H9 (cell line): ENCODE measurements at regions not wholly inside any gene's neighbourhood (a gene's known extent, or its start where the extent isn't known, plus 50 kb on each side); places are given as distances from the start of the nearest gene placed in this dataset.

Source experiments
- DNase-seq: peaks from one replicate; pipeline ENCODE4 v3.0.0-alpha.2; 2017
- H2AFZ ChIP-seq: one replicate; pipeline ENCODE4 v1.6.1; 2013; ENCODE audit warnings: mild to moderate bottlenecking, low read length, control low read depth, moderate library complexity
- H2AK5ac ChIP-seq: 2 replicates; pipeline ENCODE4 v1.6.1; 2013; ENCODE audit warnings: low read length, control low read depth, mixed read lengths; ENCODE audit not compliant: insufficient read length
- H2BK120ac ChIP-seq: one replicate; pipeline ENCODE4 v1.6.1; 2013; ENCODE audit warnings: low read depth, mild to moderate bottlenecking, low read length, control low read depth, inconsistent platforms; ENCODE audit not compliant: poor library complexity, severe bottlenecking
- H2BK12ac ChIP-seq: 2 replicates; pipeline ENCODE4 v1.6.1; 2013; ENCODE audit warnings: low read length, control low read depth, mixed read lengths, low read depth; ENCODE audit not compliant: insufficient read length
- H2BK15ac ChIP-seq: 2 replicates; pipeline ENCODE4 v1.6.1; 2013; ENCODE audit warnings: low read depth, low read length, control low read depth
- H2BK20ac ChIP-seq: one replicate; pipeline ENCODE4 v1.6.1; 2013; ENCODE audit warnings: low read depth, mild to moderate bottlenecking, low read length, control low read depth, inconsistent platforms; ENCODE audit not compliant: poor library complexity, severe bottlenecking
- H2BK5ac ChIP-seq: 2 replicates; pipeline ENCODE4 v1.6.1; 2013; ENCODE audit warnings: low read length, control low read depth, mixed read lengths; ENCODE audit not compliant: insufficient read length
- H3K14ac ChIP-seq: 2 replicates; pipeline ENCODE4 v1.6.1; 2013; ENCODE audit warnings: low read length, control low read depth; ENCODE audit not compliant: insufficient read depth
- H3K18ac ChIP-seq: 2 replicates; pipeline ENCODE4 v1.6.1; 2013; ENCODE audit warnings: low read depth, mild to moderate bottlenecking, mixed read lengths, low read length, control low read depth; ENCODE audit not compliant: insufficient read length
- H3K23ac ChIP-seq: 2 replicates; pipeline ENCODE4 v1.6.1; 2013; ENCODE audit warnings: low read length, control low read depth, mixed read lengths, low read depth; ENCODE audit not compliant: insufficient read length
- H3K23me2 ChIP-seq: 2 replicates; pipeline ENCODE4 v1.6.1; 2013; ENCODE audit warnings: low read depth, mild to moderate bottlenecking, mixed read lengths, low read length, control low read depth; ENCODE audit not compliant: insufficient read length, poor library complexity, severe bottlenecking
- H3K27ac ChIP-seq: 2 replicates; pipeline ENCODE4 v1.5.1; 2013; ENCODE audit warnings: low read length, control low read depth, mixed read lengths, low read depth; ENCODE audit not compliant: insufficient read length
- H3K27me3 ChIP-seq: 2 replicates; pipeline ENCODE4 v1.6.1; 2013; ENCODE audit warnings: low read length, control low read depth, inconsistent platforms; ENCODE audit not compliant: insufficient read depth
- H3K4ac ChIP-seq: 2 replicates; pipeline ENCODE4 v1.6.1; 2013; ENCODE audit warnings: low read depth, mild to moderate bottlenecking, control low read depth, inconsistent platforms, low read length, moderate library complexity
- H3K4me1 ChIP-seq: 2 replicates; pipeline ENCODE4 v1.6.1; 2013; ENCODE audit warnings: low read length, control low read depth, inconsistent platforms; ENCODE audit not compliant: insufficient read depth
- H3K4me2 ChIP-seq: 2 replicates; pipeline ENCODE4 v1.6.1; 2013; ENCODE audit warnings: low read length, control low read depth, mixed read lengths; ENCODE audit not compliant: insufficient read length, insufficient read depth
- H3K56ac ChIP-seq: 2 replicates; pipeline ENCODE4 v1.6.1; 2013; ENCODE audit warnings: low read depth, mild to moderate bottlenecking, mixed read lengths, low read length, control low read depth; ENCODE audit not compliant: insufficient read length
- H3K79me1 ChIP-seq: 2 replicates; pipeline ENCODE4 v1.6.1; 2013; ENCODE audit warnings: low read depth, mild to moderate bottlenecking, moderate library complexity, low read length, control low read depth, inconsistent platforms; ENCODE audit not compliant: insufficient read depth, poor library complexity, severe bottlenecking
- H3K79me2 ChIP-seq: 2 replicates; pipeline ENCODE4 v1.6.1; 2013; ENCODE audit warnings: low read length, control low read depth, inconsistent platforms; ENCODE audit not compliant: insufficient read depth
- H3K9ac ChIP-seq: 2 replicates; pipeline ENCODE4 v1.6.1; 2013; ENCODE audit warnings: low read length, control low read depth, mixed read lengths; ENCODE audit not compliant: insufficient read length; ENCODE audit errors: extremely low read depth
- H3K9me3 ChIP-seq: one replicate; pipeline ENCODE4 v1.6.1; 2013; ENCODE audit warnings: low read depth, low read length, inconsistent platforms; ENCODE audit not compliant: control insufficient read depth
- H3T11ph ChIP-seq: one replicate; pipeline ENCODE4 v1.6.1; 2013; ENCODE audit warnings: mild to moderate bottlenecking, low read length, control low read depth, inconsistent platforms
- H4K20me1 ChIP-seq: one replicate; pipeline ENCODE4 v1.6.1; 2013; ENCODE audit not compliant: control insufficient read depth, insufficient read length, insufficient read depth
- H4K5ac ChIP-seq: 2 replicates; pipeline ENCODE4 v1.6.1; 2013; ENCODE audit warnings: low read depth, mild to moderate bottlenecking, mixed read lengths, low read length, control low read depth; ENCODE audit not compliant: insufficient read length
- H4K8ac ChIP-seq: replicated peaks from 2 replicates; pipeline ENCODE4 v1.6.1; 2013; ENCODE audit warnings: low read length, control low read depth, mixed read lengths, low read depth; ENCODE audit not compliant: insufficient read length
- H4K91ac ChIP-seq: 2 replicates; pipeline ENCODE4 v1.6.1; 2013; ENCODE audit warnings: low read depth, mild to moderate bottlenecking, moderate library complexity, mixed read lengths, low read length, control low read depth; ENCODE audit not compliant: insufficient read length
- H3K27ac Mint-ChIP-seq, 3 experiments: 2 replicates in 2 of 3; 3 replicates in 1 of 3; pipeline ENCODE4 v1.8.0; 2020 to 2021; ENCODE audit warnings: mixed read lengths in 3 of 3, mild to moderate bottlenecking in 1 of 3, moderate library complexity in 1 of 3
- H3K27me3 Mint-ChIP-seq: 2 replicates; pipeline ENCODE4 v1.8.0; 2021; ENCODE audit warnings: low read depth, mild to moderate bottlenecking, moderate library complexity, mixed read lengths
- H3K36me3 Mint-ChIP-seq, 3 experiments: 2 replicates in 2 of 3; 3 replicates in 1 of 3; pipeline ENCODE4 v1.8.0; 2020 to 2021; ENCODE audit warnings: low read depth in 3 of 3, mixed read lengths in 3 of 3; ENCODE audit not compliant: insufficient read depth in 1 of 3
- H3K4me1 Mint-ChIP-seq, 2 experiments: 2 replicates each; pipeline ENCODE4 v1.8.0; 2020; ENCODE audit warnings: mixed read lengths in 2 of 2
- H3K4me3 Mint-ChIP-seq, 2 experiments: 2 replicates in 1 of 2; 3 replicates in 1 of 2; pipeline ENCODE4 v1.8.0; 2020 to 2021; ENCODE audit warnings: mild to moderate bottlenecking in 2 of 2, mixed read lengths in 2 of 2, moderate library complexity in 1 of 2
- H3K9me3 Mint-ChIP-seq, 2 experiments: 2 replicates in 1 of 2; 3 replicates in 1 of 2; pipeline ENCODE4 v1.8.0; 2020; ENCODE audit warnings: mild to moderate bottlenecking in 2 of 2, mixed read lengths in 2 of 2, moderate library complexity in 1 of 2
- CTCF ChIP-seq: fragments of 200-600 bp; sonication (generic); conservative IDR thresholded peaks from 3 replicates; pipeline ENCODE4 v1.8.0; 2021; ENCODE audit warnings: antibody characterized with exemption, mild to moderate bottlenecking
- WGBS: extraction: QIAGEN DNeasy Blood & Tissue Kit; methylation state at CpG from one replicate; pipeline ENCODE4 v1.1.7; 2013; ENCODE audit warnings: missing lambda C conversion rate, low lambda C conversion rate, mixed read lengths; ENCODE audit not compliant: insufficient read length; ENCODE audit errors: extremely low coverage; 5-methylcytosine and 5-hydroxymethylcytosine counted together

- Histone ChIP-seq H3K79me1 (no peaks in the 10 kb centered on the region), H3K18ac (no peak overlapping the region), H4K91ac (no peak overlapping the region), H2BK5ac (no peak overlapping the region), H3K79me2 (no peaks in the 10 kb centered on the region), H3K4ac (no peak overlapping the region), H3K4me1 (no peaks in the 10 kb centered on the region), H4K8ac (no peak overlapping the region), H2AK5ac (no peak overlapping the region), H3T11ph (no peak overlapping the region), H3K4me2 (no peak overlapping the region), H2BK120ac (no peak overlapping the region), H4K20me1 (no peaks in the 10 kb centered on the region), H4K5ac (no peak overlapping the region), H2AFZ (no peak overlapping the region), H3K14ac (no peak overlapping the region), H3K23ac (no peak overlapping the region), H3K27ac (no peak overlapping the region), H2BK20ac (no peak overlapping the region), H2BK12ac (no peak overlapping the region), H3K9me3 (no peaks in the 10 kb centered on the region), H2BK15ac (no peak overlapping the region), H3K27me3 (no peaks in the 10 kb centered on the region), H3K9ac (no peak overlapping the region), H3K23me2 (no peaks in the 10 kb centered on the region), H3K56ac (no peak overlapping the region)
- no peaks in the 10 kb centered on the region; the same call in 1 of the 2 replicates for H3K27me3 Mint-ChIP-seq
- no peak overlapping the region for H3K27ac Mint-ChIP-seq
- no peak overlapping the region for H3K4me3 Mint-ChIP-seq
- no peak for TF ChIP-seq CTCF
- no peak for DNase-seq
- peaks cover 0 to 5% of the 10 kb centered on the region in 2 experiments; a peak in 2 of 4 replicates for H3K4me1 Mint-ChIP-seq
- H3K9me3 Mint-ChIP-seq = peaks cover 0 to 8% of the 10 kb centered on the region in 2 experiments; a peak in 3 of 5 replicates
- peaks cover 2 to 6% (median 4%) of the 10 kb centered on the region in 3 experiments; a peak in 4 of 7 replicates for H3K36me3 Mint-ChIP-seq
- WGBS = no CpG with 5 or more reads among the region's 3 CpGs
These were observed 61.5 kb upstream of the GALNT10 start for GRCh38 chr5:154129013-154129412.
